Thyroid gland (tissue), 4 donors: ENCODE measurements at regions not wholly inside any gene's neighbourhood (a gene's known extent, or its start where the extent isn't known, plus 50 kb on each side); places are given as distances from the start of the nearest gene placed in this dataset.

Experiments used
- POLR2A ChIP-seq, 2 donors: fragments of 450-650 bp; IDR thresholded peaks; one replicate each; pipeline ENCODE4 v1.6.1; 2017; ENCODE audit warnings: antibody characterized with exemption in 2 of 2, mild to moderate bottlenecking in 2 of 2, moderate library complexity in 1 of 2
- TF ChIP-seq, protein P1 (sequence below), 6 experiments: fragments of 200-600 bp in 3 of 6; fragments of 450-650 bp in 3 of 6; sonication (generic) in 3 of 6; IDR thresholded peaks; one replicate each; pipeline ENCODE4 v1.5.1; 2016 to 2019; ENCODE audit warnings: antibody characterized with exemption in 6 of 6, mild to moderate bottlenecking in 2 of 6, inconsistent platforms in 1 of 6, moderate library complexity in 1 of 6

DNA sequence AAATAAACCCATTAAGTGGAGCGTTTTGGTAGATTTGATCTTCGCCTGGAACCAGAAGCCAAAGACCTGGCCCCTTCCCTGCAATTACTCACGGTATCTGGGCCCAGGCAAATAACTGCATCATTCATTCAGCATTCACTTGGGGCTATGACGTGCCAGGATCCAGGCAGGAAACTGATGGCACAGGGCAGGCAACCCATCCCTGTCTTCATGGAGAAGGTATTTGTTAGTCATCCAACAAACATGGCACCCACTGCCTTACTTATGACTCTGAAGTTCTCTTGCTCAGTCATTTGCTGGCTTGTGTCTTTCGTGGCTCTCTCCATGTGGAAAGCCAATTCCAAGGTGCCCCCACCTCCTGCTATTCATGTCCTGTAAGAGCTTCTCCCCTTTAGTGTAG lies 232.4 kb downstream of the BMP7 start:
- TF ChIP-seq, protein P1, sequence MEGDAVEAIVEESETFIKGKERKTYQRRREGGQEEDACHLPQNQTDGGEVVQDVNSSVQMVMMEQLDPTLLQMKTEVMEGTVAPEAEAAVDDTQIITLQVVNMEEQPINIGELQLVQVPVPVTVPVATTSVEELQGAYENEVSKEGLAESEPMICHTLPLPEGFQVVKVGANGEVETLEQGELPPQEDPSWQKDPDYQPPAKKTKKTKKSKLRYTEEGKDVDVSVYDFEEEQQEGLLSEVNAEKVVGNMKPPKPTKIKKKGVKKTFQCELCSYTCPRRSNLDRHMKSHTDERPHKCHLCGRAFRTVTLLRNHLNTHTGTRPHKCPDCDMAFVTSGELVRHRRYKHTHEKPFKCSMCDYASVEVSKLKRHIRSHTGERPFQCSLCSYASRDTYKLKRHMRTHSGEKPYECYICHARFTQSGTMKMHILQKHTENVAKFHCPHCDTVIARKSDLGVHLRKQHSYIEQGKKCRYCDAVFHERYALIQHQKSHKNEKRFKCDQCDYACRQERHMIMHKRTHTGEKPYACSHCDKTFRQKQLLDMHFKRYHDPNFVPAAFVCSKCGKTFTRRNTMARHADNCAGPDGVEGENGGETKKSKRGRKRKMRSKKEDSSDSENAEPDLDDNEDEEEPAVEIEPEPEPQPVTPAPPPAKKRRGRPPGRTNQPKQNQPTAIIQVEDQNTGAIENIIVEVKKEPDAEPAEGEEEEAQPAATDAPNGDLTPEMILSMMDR (IDR thresholded peaks at IDR 0.05), result no peak
- TF ChIP-seq POLR2A (IDR thresholded peaks at IDR 0.05), result no peak
